ENCODE measurements at regions not wholly inside any gene's neighbourhood (a gene's known extent, or its start where the extent isn't known, plus 50 kb on each side); places are given as distances from the start of the nearest gene placed in this dataset.

GRCh38 chr7:20945451-20945850 lies 158.8 kb upstream of the SP8 start:
- DNase-seq (ENCODE audit: low spot score) = no peak

- DNase-seq (ENCODE audit: low spot score) = no peak
Measured at GRCh38 chr7:20952916-20953315, 166.2 kb upstream of the SP8 start.

- DNase-seq (ENCODE audit: low spot score) = no peak
Measured at GRCh38 chr7:20954711-20955619, 168.3 kb upstream of the SP8 start.

- DNase-seq (ENCODE audit: low spot score) = no peak
Measured at GRCh38 chr7:20958572-20958971, 171.9 kb upstream of the SP8 start.

GRCh38 chr7:20959281-20959680 lies 172.6 kb upstream of the SP8 start:
- DNase-seq (ENCODE audit: low spot score) = peak; percentile 30

GRCh38 chr7:20963556-20964280 lies 177.0 kb upstream of the SP8 start:
- no peak for DNase-seq (ENCODE audit: low spot score)

- DNase-seq (ENCODE audit: low spot score) = no peak
Measured at GRCh38 chr7:20964281-20964918, 177.7 kb upstream of the SP8 start.

GRCh38 chr7:20971219-20971618 lies 184.5 kb upstream of the SP8 start:
- DNase-seq (ENCODE audit: low spot score) = no peak

- no peak for DNase-seq (ENCODE audit: low spot score)
Measured at GRCh38 chr7:20980232-20980631, 193.5 kb upstream of the SP8 start.

- DNase-seq (ENCODE audit: low spot score) = no peak
Measured at GRCh38 chr7:20980668-20981264, 194.1 kb upstream of the SP8 start.

- no peak for DNase-seq (ENCODE audit: low spot score)
Measured at GRCh38 chr7:20988340-20988739, 201.7 kb upstream of the SP8 start.

- no peak for DNase-seq (ENCODE audit: low spot score)
Measured at GRCh38 chr7:20991544-20991943, 204.9 kb upstream of the SP8 start.

- DNase-seq (ENCODE audit: low spot score) = no peak
Measured at GRCh38 chr7:20993693-20994092, 207.0 kb upstream of the SP8 start.

- DNase-seq (ENCODE audit: low spot score) = peak; percentile 52
Measured at GRCh38 chr7:20998309-20998708, 211.6 kb upstream of the SP8 start.

- DNase-seq (ENCODE audit: low spot score) = peak; percentile 81
Measured at GRCh38 chr7:21011153-21011552, 224.5 kb upstream of the SP8 start.

GRCh38 chr7:21013765-21014539 lies 227.3 kb upstream of the SP8 start:
- DNase-seq (ENCODE audit: low spot score) = no peak

GRCh38 chr7:21020667-21021066 lies 234.0 kb upstream of the SP8 start:
- no peak for DNase-seq (ENCODE audit: low spot score)

- no peak for DNase-seq (ENCODE audit: low spot score)
Measured at GRCh38 chr7:21023841-21024484, 237.3 kb upstream of the SP8 start.

GRCh38 chr7:21024485-21024867 lies 237.8 kb upstream of the SP8 start:
- DNase-seq (ENCODE audit: low spot score) = no peak

- no peak for DNase-seq (ENCODE audit: low spot score)
Measured at GRCh38 chr7:21028186-21028585, 241.5 kb upstream of the SP8 start.

- DNase-seq (ENCODE audit: low spot score) = no peak
Measured at GRCh38 chr7:21028599-21028998, 241.9 kb upstream of the SP8 start.

Measured in LoVo (cell line).